K562 (cell line): ENCODE measurements at regions not wholly inside any gene's neighbourhood (a gene's known extent, or its start where the extent isn't known, plus 50 kb on each side); places are given as distances from the start of the nearest gene placed in this dataset.

Experiments used
- ATAC-seq: fragments of 200-7000 bp; cut with Tn5 transposase; 3 replicates; pipeline ENCODE4 v1.9.1; 2020; ENCODE audit warnings: moderate library complexity
- BruUV-seq: library from RNA; stranded (reverse); fragments of 400-500 nt; replicated peaks from 2 replicates; lab custom pipeline; 2021; lab: Mats Ljungman, UMichigan
- CTCF ChIA-PET: fragments of 300-600 bp; formaldehyde crosslinking; extraction: SDS; loops from one replicate; lab custom pipeline; 2021; ENCODE audit warnings: low intra/inter-chr PET ratio; lab: Yijun Ruan, JAX
- POLR2A ChIA-PET: fragments of 300-600, 350-650 bp; sonication (Branson Sonifier 250); formaldehyde crosslinking; extraction: SDS; loops from one replicate; lab custom pipeline; 2021; ENCODE audit warnings: antibody characterized with exemption, inconsistent platforms; lab: Yijun Ruan, JAX
- DNase-seq, 4 experiments: peaks; one replicate each; pipeline versions ENCODE4 v3.0.0 to v3.0.0-alpha.2; 2011 to 2018; ENCODE audit warnings: low spot score in 3 of 4, mixed read lengths in 3 of 4; ENCODE audit errors: extremely low read depth in 1 of 4
- FAIRE-seq: peaks from 2 replicates; lab custom pipeline; 2011; peaks lifted over from hg19 to GRCh38; lab: Jason Lieb, UNC
- H2AFZ ChIP-seq: 2 replicates; pipeline ENCODE4 v1.6.0; 2011; ENCODE audit warnings: low read depth, low read length, control low read depth, inconsistent platforms
- H3K27ac ChIP-seq: fragments of 200-600 bp; 3 replicates; pipeline ENCODE4 v1.8.0; 2011; ENCODE audit warnings: low read depth, mild to moderate bottlenecking, control low read depth, inconsistent platforms, low read length, moderate library complexity, mixed read lengths; ENCODE audit errors: extremely low read depth
- H3K27me3 ChIP-seq, 2 experiments: fragments of 300-600 bp in 1 of 2; 2 replicates in 1 of 2; 3 replicates in 1 of 2; pipeline versions ENCODE4 v1.6.0 to v1.8.0; 2011; ENCODE audit warnings: inconsistent platforms in 2 of 2, low read length in 2 of 2, mild to moderate bottlenecking in 1 of 2, mixed read lengths in 1 of 2, moderate library complexity in 1 of 2; ENCODE audit not compliant: control insufficient read depth in 2 of 2, insufficient read depth in 2 of 2
- H3K36me3 ChIP-seq: fragments of 300-600 bp; 3 replicates; pipeline ENCODE4 v1.8.0; 2011; ENCODE audit warnings: mild to moderate bottlenecking, low read length, inconsistent platforms; ENCODE audit not compliant: control insufficient read depth, insufficient read depth
- H3K4me1 ChIP-seq, 2 experiments: fragments of 200-600 bp in 1 of 2; replicated peaks in 1 of 2; 2 replicates in 1 of 2; 3 replicates in 1 of 2; pipeline versions ENCODE4 v1.5.1 to v1.8.0; 2011; ENCODE audit warnings: inconsistent platforms in 2 of 2, low read length in 2 of 2, mild to moderate bottlenecking in 1 of 2, mixed read lengths in 1 of 2, moderate library complexity in 1 of 2; ENCODE audit not compliant: control insufficient read depth in 2 of 2, insufficient read depth in 2 of 2
- H3K4me2 ChIP-seq: 2 replicates; pipeline ENCODE4 v1.6.1; 2011; ENCODE audit warnings: low read length, control low read depth, inconsistent platforms, mixed read lengths; ENCODE audit not compliant: insufficient read depth
- H3K4me3 ChIP-seq: fragments of 200-600 bp; sonication (generic), shearing (Covaris generic); 2 replicates; pipeline ENCODE4 v1.5.1; 2016; ENCODE audit warnings: control low read depth, inconsistent platforms
- H3K79me2 ChIP-seq: fragments of 200-600 bp; 3 replicates; pipeline ENCODE4 v1.8.0; 2011; ENCODE audit warnings: low read length, inconsistent platforms; ENCODE audit not compliant: control insufficient read depth, insufficient read depth
- H3K9ac ChIP-seq, 2 experiments: 2 replicates each; pipeline versions ENCODE4 v1.6.0 to v1.6.1; 2011; ENCODE audit warnings: low read depth in 2 of 2, low read length in 2 of 2, control low read depth in 1 of 2, inconsistent platforms in 1 of 2, mild to moderate bottlenecking in 1 of 2, mixed read lengths in 1 of 2; ENCODE audit not compliant: insufficient read depth in 1 of 2
- H3K9me1 ChIP-seq: one replicate; pipeline ENCODE4 v1.6.0; 2011; ENCODE audit warnings: inconsistent platforms, mild to moderate bottlenecking, low read length, moderate library complexity; ENCODE audit not compliant: control insufficient read depth, insufficient read depth
- H3K9me3 ChIP-seq: replicated peaks from 2 replicates; pipeline ENCODE4 v1.5.1; 2011; ENCODE audit warnings: low read depth, low read length, inconsistent platforms; ENCODE audit not compliant: control insufficient read depth, insufficient read depth
- H4K20me1 ChIP-seq: replicated peaks from 2 replicates; pipeline ENCODE4 v1.6.1; 2011; ENCODE audit warnings: low read length, inconsistent platforms, mixed read lengths; ENCODE audit not compliant: control insufficient read depth, insufficient read depth
- CSDE1 ChIP-seq, 2 experiments: fragments of 450-650 bp; IDR thresholded peaks; 2 replicates each; pipeline ENCODE4 v1.6.1; 2016; ENCODE audit warnings: mild to moderate bottlenecking in 1 of 2
- E2F8 ChIP-seq: fragments of 450-650 bp; IDR thresholded peaks from 2 replicates; pipeline ENCODE4 v1.7.1; 2018; ENCODE audit warnings: mild to moderate bottlenecking, low read depth; ENCODE audit not compliant: partially characterized antibody
- FOXK2 ChIP-seq, 2 experiments: fragments of 450-650 bp; IDR thresholded peaks in 1 of 2; conservative IDR thresholded peaks in 1 of 2; 2 replicates each; pipeline ENCODE4 v1.6.1; 2016; ENCODE audit warnings: low read depth in 2 of 2, mild to moderate bottlenecking in 1 of 2
- MAFF ChIP-seq: IDR thresholded peaks from 2 replicates; pipeline ENCODE4 v1.6.1; 2012; ENCODE audit warnings: low read length, improper control_type of control experiment
- NR2F6 ChIP-seq: fragments of 450-650 bp; formaldehyde crosslinking; IDR thresholded peaks from 2 replicates; pipeline ENCODE4 v1.4.0; 2020; ENCODE audit warnings: mild to moderate bottlenecking
- POLR2AphosphoS2 ChIP-seq: IDR thresholded peaks from 2 replicates; pipeline ENCODE4 v1.6.1; 2012; ENCODE audit warnings: low read length, improper control_type of control experiment
- TARDBP ChIP-seq: fragments of 450-650 bp; IDR thresholded peaks from 2 replicates; pipeline ENCODE4 v1.6.1; 2016
- U2AF2 ChIP-seq: fragments of 200-400 bp; formaldehyde crosslinking; optimal IDR thresholded peaks from 2 replicates; pipeline ENCODE3; 2017; ENCODE audit warnings: low read depth, mild to moderate bottlenecking, low read length
- ZBTB40 ChIP-seq, 2 experiments: fragments of 450-650 bp in 1 of 2; sonication (generic) in 1 of 2; formaldehyde crosslinking in 1 of 2; IDR thresholded peaks; 2 replicates each; pipeline versions ENCODE4 v1.7.1 to v1.9.0; 2016 to 2022; ENCODE audit warnings: inconsistent platforms in 1 of 2, mild to moderate bottlenecking in 1 of 2, missing genetic modification reagents in 1 of 2
- WGBS: fragments of 100-300 bp; shearing (Covaris generic); methylation state at CpG from one replicate; pipeline ENCODE4 v1.1.6; 2016; ENCODE audit warnings: low coverage, mixed read lengths; ENCODE audit not compliant: insufficient coverage; ENCODE audit errors: missing lambda C conversion rate; 5-methylcytosine and 5-hydroxymethylcytosine counted together
- in situ Hi-C: fragments of 300-500 bp; cut with MboI; formaldehyde crosslinking; loops from 4 replicates; pipeline ENCODE4 v1.15.0; 2018; ENCODE audit warnings: inconsistent platforms, mixed read lengths
- intact Hi-C: fragments of 100-400 bp; cut with micrococcal nuclease; formaldehyde crosslinking; loops from 2 replicates; pipeline ENCODE4 v1.14.2; 2022
- TF ChIP-seq, protein P1 (sequence below): IDR thresholded peaks from 2 replicates; pipeline ENCODE4 v1.6.1; 2014; ENCODE audit warnings: antibody characterized with exemption

DNA sequence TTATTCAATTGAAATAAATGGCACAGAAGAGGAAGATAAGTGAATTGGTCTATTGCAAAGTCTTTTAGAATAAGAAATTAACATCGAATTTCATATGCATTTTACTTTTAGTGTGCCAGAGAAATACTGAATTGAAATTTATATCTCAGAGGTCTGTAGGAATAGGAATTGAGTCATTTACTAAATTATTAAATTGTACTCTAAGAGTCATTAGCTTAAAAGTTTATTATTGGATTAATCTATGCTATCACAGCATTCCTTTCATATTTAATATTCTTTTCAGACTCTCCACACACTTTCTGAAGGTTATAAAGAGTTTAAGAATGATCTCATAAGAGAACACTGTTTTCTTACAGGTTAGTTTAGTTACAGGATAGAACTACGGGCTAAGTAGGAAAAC, 2711.5 kb downstream of the ARAP2 start:
- FAIRE-seq: no peak
- ChIA-PET CTCF (no interaction called here), POLR2A (no interaction called here)
- no peaks in the 10 kb centered on the region for H4K20me1 ChIP-seq
- DNase-seq: no peak
- no peaks in the 10 kb centered on the region for H3K4me1 ChIP-seq
- no peaks in the 10 kb centered on the region; the same call in 1 of the 2 replicates for H3K9me3 ChIP-seq
- BruUV-seq: no TSS peak
- H3K4me3 ChIP-seq: no peak overlapping the region
- in situ Hi-C loops: no loop called here
- no peaks in the 10 kb centered on the region for H3K27me3 ChIP-seq
- H3K27ac ChIP-seq: no peak overlapping the region
- no peak overlapping the region for H3K9ac ChIP-seq
- H3K9me1 ChIP-seq: no peaks in the 10 kb centered on the region
- H2AFZ ChIP-seq: no peak overlapping the region
- TF ChIP-seq TARDBP (no peak), U2AF2 (no peak), POLR2AphosphoS2 (no peak), NR2F6 (CRISPR knock-in tag) (no peak), MAFF (no peak), CSDE1 (IDR thresholded peaks at IDR 0.05) (no peak), FOXK2 (conservative IDR thresholded peaks at IDR 0.05 in 1 of 2, IDR thresholded peaks at IDR 0.05 in 1 of 2; ENCODE audit: low read depth in 2 of 2) (no peak), ZBTB40 (IDR thresholded peaks at IDR 0.05) (no peak), ZBTB40 (CRISPR knock-in tag; IDR thresholded peaks at IDR 0.05) (no peak), E2F8 (no peak)
- TF ChIP-seq, protein P1, sequence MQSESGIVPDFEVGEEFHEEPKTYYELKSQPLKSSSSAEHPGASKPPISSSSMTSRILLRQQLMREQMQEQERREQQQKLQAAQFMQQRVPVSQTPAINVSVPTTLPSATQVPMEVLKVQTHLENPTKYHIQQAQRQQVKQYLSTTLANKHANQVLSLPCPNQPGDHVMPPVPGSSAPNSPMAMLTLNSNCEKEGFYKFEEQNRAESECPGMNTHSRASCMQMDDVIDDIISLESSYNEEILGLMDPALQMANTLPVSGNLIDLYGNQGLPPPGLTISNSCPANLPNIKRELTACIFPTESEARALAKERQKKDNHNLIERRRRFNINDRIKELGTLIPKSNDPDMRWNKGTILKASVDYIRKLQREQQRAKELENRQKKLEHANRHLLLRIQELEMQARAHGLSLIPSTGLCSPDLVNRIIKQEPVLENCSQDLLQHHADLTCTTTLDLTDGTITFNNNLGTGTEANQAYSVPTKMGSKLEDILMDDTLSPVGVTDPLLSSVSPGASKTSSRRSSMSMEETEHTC: no peak
- intact Hi-C loops: no loop called here
- H3K79me2 ChIP-seq: no peaks in the 10 kb centered on the region
- no peaks in the 10 kb centered on the region for H3K36me3 ChIP-seq
- H3K4me2 ChIP-seq: no peak overlapping the region
- no peak for ATAC-seq
- 4% methylated on average over 2 of the region's 2 CpGs for WGBS
